A549 (cell line): ENCODE measurements at regions not wholly inside any gene's neighbourhood (a gene's known extent, or its start where the extent isn't known, plus 50 kb on each side); places are given as distances from the start of the nearest gene placed in this dataset.

Experiments
- MYC ChIP-seq: IDR thresholded peaks from 2 replicates; pipeline ENCODE4 v1.6.1; 2012; ENCODE audit warnings: mild to moderate bottlenecking, inconsistent platforms, low read length, improper control_type of control experiment, borderline replicate concordance
- POLR2A ChIP-seq: IDR thresholded peaks from 2 replicates; pipeline ENCODE4 v1.6.1; 2012; ENCODE audit warnings: mild to moderate bottlenecking, low read length
- REST ChIP-seq: fragments of 200-600 bp; sonication (generic); IDR thresholded peaks from 2 replicates; pipeline ENCODE4 v1.6.1; 2016; ENCODE audit warnings: antibody characterized with exemption, mild to moderate bottlenecking, moderate library complexity

GRCh38 chr3:34758630-34759261 lies 880.6 kb upstream of the ARPP21 start:
- no peak for TF ChIP-seq REST
- TF ChIP-seq POLR2A = no peak
- TF ChIP-seq MYC = no peak
